Epithelial cell of proximal tubule (primary cell): ENCODE measurements at regions not wholly inside any gene's neighbourhood (a gene's known extent, or its start where the extent isn't known, plus 50 kb on each side); places are given as distances from the start of the nearest gene placed in this dataset.
"Not testable (repeated sequence)": the region's sequence is repeated elsewhere in the genome, so short reads cannot be mapped to it uniquely, and the experiment has no call there.

ENCODE experiments used
- DNase-seq: peaks from one replicate; pipeline ENCODE4 v3.0.0-alpha.2; 2011; ENCODE audit warnings: low read depth
- H3K4me3 ChIP-seq: 2 replicates; pipeline ENCODE4 v1.5.1; 2011; ENCODE audit warnings: low read depth, mild to moderate bottlenecking, low read length
- CTCF ChIP-seq: conservative IDR thresholded peaks from 2 replicates; pipeline ENCODE4 v1.5.1; 2012; ENCODE audit warnings: low read depth, mild to moderate bottlenecking, low read length

GRCh38 chr4:27966664-27967063, 1106.0 kb downstream of the STIM2 start:
- no peak overlapping the region for H3K4me3 ChIP-seq
- no peak for DNase-seq
- TF ChIP-seq CTCF = no peak

- H3K4me3 ChIP-seq = no peak overlapping the region
- no peak for DNase-seq
- TF ChIP-seq CTCF = no peak
Observed at GRCh38 chr4:27973056-27973455, 1112.4 kb downstream of the STIM2 start.

GRCh38 chr4:27973700-27974099, 1113.1 kb downstream of the STIM2 start:
- TF ChIP-seq CTCF = no peak
- H3K4me3 ChIP-seq = no peak overlapping the region
- DNase-seq = no peak

GRCh38 chr4:27974339-27974738, 1113.7 kb downstream of the STIM2 start:
- no peak for DNase-seq
- TF ChIP-seq CTCF = no peak
- H3K4me3 ChIP-seq = no peak overlapping the region

GRCh38 chr4:27974881-27975280, 1114.2 kb downstream of the STIM2 start:
- not testable (repeated sequence) for DNase-seq, H3K4me3 ChIP-seq

- H3K4me3 ChIP-seq, DNase-seq: not testable (repeated sequence)
Observed at GRCh38 chr4:27978427-27979109, 1117.9 kb downstream of the STIM2 start.

- H3K4me3 ChIP-seq = no peak overlapping the region
- no peak for DNase-seq
- TF ChIP-seq CTCF = no peak
Observed at GRCh38 chr4:27985522-27985921, 1124.9 kb downstream of the STIM2 start.

- TF ChIP-seq CTCF = no peak
- DNase-seq = no peak
- H3K4me3 ChIP-seq = no peak overlapping the region
Observed at GRCh38 chr4:27986476-27986875, 1125.8 kb downstream of the STIM2 start.
